ENCODE measurements at regions not wholly inside any gene's neighbourhood (a gene's known extent, or its start where the extent isn't known, plus 50 kb on each side); places are given as distances from the start of the nearest gene placed in this dataset.

- POLR2A ChIA-PET (ENCODE audit: unreplicated experiment) = no interaction called here
- TF ChIP-seq EZH2 (IDR thresholded peaks at IDR 0.05; ENCODE audit: low read depth) (no peak), CTCF (conservative IDR thresholded peaks at IDR 0.05) (no peak)
- no peaks in the 10 kb centered on the region; the same call in 1 of the 2 replicates for H3K9me2 ChIP-seq (ENCODE audit: insufficient read depth)
- H3K4me2 ChIP-seq = no peak overlapping the region
- no peak overlapping the region for H2AFZ ChIP-seq
- no peak for DNase-seq
- no peak overlapping the region for H3K4me3 ChIP-seq
- H3F3A ChIP-seq (ENCODE audit: insufficient read depth, low read depth) = no peaks in the 10 kb centered on the region; the same call in 1 of the 2 replicates
- no peaks in the 10 kb centered on the region; the same call in 1 of the 2 replicates for H3K9me3 ChIP-seq (ENCODE audit: insufficient read depth, low read depth)
- H4K20me1 ChIP-seq (ENCODE audit: insufficient read depth) = no peaks in the 10 kb centered on the region
- BruUV-seq (replicated peaks) = no TSS peak
- intact Hi-C loops (cut with micrococcal nuclease; ENCODE audit: unreplicated experiment) = no loop called here
- H3K36me3 ChIP-seq (ENCODE audit: low read depth) = no peaks in the 10 kb centered on the region
- no peaks in the 10 kb centered on the region for H3K27me3 ChIP-seq (ENCODE audit: insufficient read depth, low read depth)
- H3K4me1 ChIP-seq (replicated peaks; ENCODE audit: insufficient read depth) = peaks cover 16% of the 10 kb centered on the region
- CTCF ChIA-PET = no interaction called here
- H3K79me2 ChIP-seq (ENCODE audit: low read depth) = no peaks in the 10 kb centered on the region
- no peak overlapping the region for H3K27ac ChIP-seq
Measured at GRCh38 chr5:145591578-145591977, 243.6 kb downstream of the PRELID2 start.

- DNase-seq = no peak
- Histone ChIP-seq H2AFZ (no peak overlapping the region), H3K79me2 (ENCODE audit: low read depth) (no peaks in the 10 kb centered on the region), H3K4me2 (no peak overlapping the region), H3K27ac (no peak overlapping the region), H3K4me1 (replicated peaks; ENCODE audit: insufficient read depth) (peaks cover 16% of the 10 kb centered on the region), H3K27me3 (ENCODE audit: insufficient read depth, low read depth) (no peaks in the 10 kb centered on the region), H3K9me3 (ENCODE audit: insufficient read depth, low read depth) (no peaks in the 10 kb centered on the region; the same call in 1 of the 2 replicates), H3K4me3 (no peak overlapping the region), H3K9me2 (ENCODE audit: insufficient read depth) (no peaks in the 10 kb centered on the region; the same call in 1 of the 2 replicates), H3K36me3 (ENCODE audit: low read depth) (no peaks in the 10 kb centered on the region), H4K20me1 (ENCODE audit: insufficient read depth) (no peaks in the 10 kb centered on the region), H3F3A (ENCODE audit: insufficient read depth, low read depth) (no peaks in the 10 kb centered on the region; the same call in 1 of the 2 replicates)
- intact Hi-C loops (cut with micrococcal nuclease; ENCODE audit: unreplicated experiment) = loop anchor here (5.0 kb wide), 1 partner anchor 57 kb away; no protein-coding TSS in a partner anchor
- ChIA-PET CTCF (no interaction called here), POLR2A (ENCODE audit: unreplicated experiment) (no interaction called here)
- no TSS peak for BruUV-seq (replicated peaks)
- no peak for TF ChIP-seq CTCF (conservative IDR thresholded peaks at IDR 0.05)
- TF ChIP-seq EZH2 (IDR thresholded peaks at IDR 0.05; ENCODE audit: low read depth) = no peak
Measured at GRCh38 chr5:145589063-145589462, 246.1 kb downstream of the PRELID2 start.

- H3F3A ChIP-seq (ENCODE audit: insufficient read depth, low read depth) = no peaks in the 10 kb centered on the region; the same call in 1 of the 2 replicates
- no peak for DNase-seq
- H3K4me1 ChIP-seq (replicated peaks; ENCODE audit: insufficient read depth) = peaks cover 16% of the 10 kb centered on the region
- CTCF ChIA-PET = no interaction called here
- BruUV-seq (replicated peaks) = no TSS peak
- no peak overlapping the region for H3K27ac ChIP-seq
- H3K4me2 ChIP-seq = no peak overlapping the region
- no peak overlapping the region for H2AFZ ChIP-seq
- H3K9me3 ChIP-seq (ENCODE audit: insufficient read depth, low read depth) = no peaks in the 10 kb centered on the region; the same call in 1 of the 2 replicates
- no peak overlapping the region for H3K4me3 ChIP-seq
- H3K27me3 ChIP-seq (ENCODE audit: insufficient read depth, low read depth) = no peaks in the 10 kb centered on the region
- TF ChIP-seq EZH2 (IDR thresholded peaks at IDR 0.05; ENCODE audit: low read depth) (no peak), CTCF (conservative IDR thresholded peaks at IDR 0.05) (no peak)
- H3K79me2 ChIP-seq (ENCODE audit: low read depth) = no peaks in the 10 kb centered on the region
- no peaks in the 10 kb centered on the region; the same call in 1 of the 2 replicates for H3K9me2 ChIP-seq (ENCODE audit: insufficient read depth)
- intact Hi-C loops (cut with micrococcal nuclease; ENCODE audit: unreplicated experiment) = loop anchor here (5.0 kb wide), 1 partner anchor 56 kb away; no protein-coding TSS in a partner anchor
- H4K20me1 ChIP-seq (ENCODE audit: insufficient read depth) = no peaks in the 10 kb centered on the region
- no peaks in the 10 kb centered on the region for H3K36me3 ChIP-seq (ENCODE audit: low read depth)
- POLR2A ChIA-PET (ENCODE audit: unreplicated experiment) = no interaction called here
Measured at GRCh38 chr5:145588558-145588957, 246.6 kb downstream of the PRELID2 start.
